ENCODE measurements at regions not wholly inside any gene's neighbourhood (a gene's known extent, or its start where the extent isn't known, plus 50 kb on each side); places are given as distances from the start of the nearest gene placed in this dataset.
A peak's percentile ranks its signal among the peaks of the same experiment; 100 is the strongest.
"Not testable (repeated sequence)": the region's sequence is repeated elsewhere in the genome, so short reads cannot be mapped to it uniquely, and the experiment has no call there.

DNA sequence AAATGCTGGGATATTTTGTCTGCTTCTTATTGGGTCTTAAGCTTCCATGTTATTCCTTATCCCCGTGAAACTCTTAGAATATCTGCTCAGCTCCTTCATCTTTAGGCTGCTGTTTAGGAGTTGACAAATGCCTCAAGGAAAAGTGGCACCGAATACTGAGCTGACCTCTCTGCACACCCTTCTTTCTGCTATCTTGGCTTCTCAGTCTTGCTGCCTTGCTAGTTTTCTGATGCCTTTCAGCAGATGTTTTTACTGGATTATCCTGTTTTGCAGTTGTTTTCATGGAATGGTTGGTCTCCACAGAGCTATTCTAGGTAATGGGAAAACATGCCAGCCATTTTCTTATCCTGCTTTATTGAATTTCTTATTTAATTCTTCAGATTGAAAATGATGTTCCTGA is 86.3 kb downstream of the GYPE start:
- in situ Hi-C loops (cut with HindIII; ENCODE audit: low sequenced_read_pairs): no loop called here
- DNase-seq (ENCODE audit: low spot score): no peak

DNA sequence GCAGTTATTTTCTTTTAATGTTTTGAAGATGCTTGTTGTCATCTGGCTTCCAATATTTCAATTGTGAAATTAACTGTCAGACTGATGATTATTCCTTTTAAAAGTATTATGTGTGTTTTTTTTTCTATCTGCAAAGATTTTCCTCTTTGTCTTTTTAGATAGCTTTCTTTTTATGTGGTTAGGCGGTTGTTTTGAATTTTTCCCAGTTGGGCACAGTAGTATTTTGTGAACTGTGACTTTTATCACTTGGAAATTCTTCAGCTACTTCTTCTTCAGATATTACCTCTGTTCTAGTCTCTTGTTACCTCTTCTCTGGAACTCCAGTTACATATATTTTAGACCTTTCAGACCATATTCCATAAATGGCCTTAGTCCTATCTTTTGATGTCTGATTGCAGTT is 87.5 kb downstream of the GYPE start:
- DNase-seq (ENCODE audit: low spot score); in situ Hi-C loops (cut with HindIII; ENCODE audit: low sequenced_read_pairs): not testable (repeated sequence)

DNA sequence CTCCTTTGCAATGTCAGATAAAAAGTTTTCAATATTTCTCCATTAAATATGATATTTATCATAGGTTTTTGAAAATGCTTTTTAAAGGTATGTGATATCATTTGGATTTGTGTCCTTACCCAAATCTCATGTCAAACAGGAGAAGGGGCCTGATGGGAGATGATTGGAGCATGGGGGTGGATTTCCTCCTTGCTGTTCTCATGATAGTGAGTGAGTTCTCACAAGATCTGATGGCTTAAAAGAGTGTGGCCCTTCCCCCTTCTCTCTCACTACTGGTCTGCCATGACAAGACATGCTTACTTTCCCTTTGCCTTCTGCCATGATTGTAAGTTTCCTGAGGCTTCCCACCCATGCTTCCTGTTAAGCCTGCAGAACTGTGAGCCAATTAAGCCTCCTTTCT is 90.0 kb downstream of the GYPE start:
- DNase-seq (ENCODE audit: low spot score); in situ Hi-C loops (cut with HindIII; ENCODE audit: low sequenced_read_pairs): not testable (repeated sequence)

DNA sequence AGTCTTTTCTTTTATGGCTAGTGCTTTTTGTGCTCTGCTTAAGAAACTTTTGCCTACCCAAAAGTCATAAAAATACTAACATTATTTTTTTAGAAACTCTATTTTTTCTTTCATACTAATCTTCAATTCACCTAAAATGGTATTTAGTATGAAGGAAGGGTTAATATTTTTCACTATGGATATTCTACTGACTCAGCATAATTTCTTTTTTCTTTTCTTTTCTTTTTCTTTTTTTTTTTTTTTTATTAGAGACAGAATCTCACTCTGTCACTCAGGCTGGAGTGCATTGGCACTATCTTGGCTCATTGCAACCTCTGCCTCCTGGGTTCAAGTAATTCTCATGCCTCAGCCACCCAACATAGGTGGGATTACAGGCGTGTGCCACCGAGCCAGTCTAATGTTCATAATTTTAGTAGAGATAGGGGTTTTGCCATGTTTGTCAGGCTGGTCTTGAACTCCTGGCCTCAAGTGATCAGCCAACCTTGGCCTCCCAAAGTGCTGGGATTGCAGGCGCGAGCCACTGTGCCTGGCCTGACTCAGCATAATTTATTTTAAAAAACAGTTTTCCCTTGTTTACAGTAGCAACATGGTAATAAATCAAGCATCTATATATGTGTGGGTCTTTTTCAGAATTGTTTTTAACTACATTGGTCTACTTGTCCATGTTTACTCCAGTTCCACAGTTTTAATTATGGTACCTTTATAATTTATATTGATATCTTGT is 91.8 kb downstream of the GYPE start:
- in situ Hi-C loops (cut with HindIII; ENCODE audit: low sequenced_read_pairs); DNase-seq (ENCODE audit: low spot score): not testable (repeated sequence)

DNA sequence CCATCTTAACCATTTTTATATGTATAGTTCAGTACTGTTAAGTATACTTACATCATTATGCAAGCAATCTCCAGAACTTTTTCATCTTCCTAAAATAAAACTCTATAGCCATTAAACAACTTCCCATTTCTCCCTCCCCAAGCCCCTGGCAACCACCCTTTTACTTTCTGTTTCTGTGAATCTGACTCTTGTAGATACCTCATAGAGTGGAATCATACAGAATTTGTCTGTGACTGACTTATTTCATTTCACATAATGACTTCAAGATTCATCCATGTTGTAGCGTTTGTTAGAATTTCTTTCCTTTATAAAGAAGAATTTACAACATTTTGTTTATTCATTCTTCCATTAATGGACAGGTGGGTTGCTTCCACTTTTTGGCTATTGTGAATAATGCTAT is 91.2 kb upstream of the FREM3 start:
- in situ Hi-C loops (cut with HindIII; ENCODE audit: low sequenced_read_pairs); DNase-seq (ENCODE audit: low spot score): not testable (repeated sequence)

DNA sequence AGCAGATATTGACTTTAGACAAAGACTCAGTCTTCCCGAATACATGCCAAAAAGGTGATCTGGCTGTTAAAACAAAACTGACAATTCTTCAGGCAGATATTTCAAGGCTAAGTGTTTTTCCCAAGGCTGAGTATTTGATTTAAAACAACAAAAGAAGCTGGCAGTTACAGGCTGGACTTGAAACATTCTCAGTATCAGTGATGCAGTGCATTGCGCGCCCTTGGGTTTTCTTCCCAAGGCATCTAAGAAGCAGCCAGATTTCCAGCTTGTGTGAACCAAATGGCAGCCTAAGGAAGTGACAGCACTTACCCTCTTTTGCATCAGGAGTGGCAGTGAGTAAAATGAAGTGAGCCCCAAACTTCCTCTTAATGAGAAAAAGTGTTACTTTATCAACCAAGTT is 90.0 kb upstream of the FREM3 start:
- DNase-seq (ENCODE audit: low spot score); in situ Hi-C loops (cut with HindIII; ENCODE audit: low sequenced_read_pairs): not testable (repeated sequence)

DNA sequence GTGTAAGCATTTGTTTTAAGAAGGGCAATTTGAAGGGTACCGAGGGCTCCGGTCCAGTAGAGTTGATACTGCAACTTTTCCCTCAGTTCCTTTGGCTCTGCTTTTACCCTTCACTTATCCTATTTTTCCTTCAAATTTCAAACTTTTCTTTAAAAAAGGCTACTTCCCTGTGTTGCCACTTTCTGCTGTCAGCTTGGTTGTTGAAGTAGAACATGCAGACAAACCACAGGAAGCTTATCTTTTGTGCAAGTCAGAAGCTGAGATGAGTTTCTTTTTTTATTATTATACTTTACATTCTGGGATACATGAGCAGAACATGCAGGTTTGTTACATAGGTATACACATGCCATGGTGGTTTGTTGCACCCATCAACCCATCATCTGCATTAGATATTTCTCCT is 89.1 kb upstream of the FREM3 start:
- in situ Hi-C loops (cut with HindIII; ENCODE audit: low sequenced_read_pairs); DNase-seq (ENCODE audit: low spot score): not testable (repeated sequence)

DNA sequence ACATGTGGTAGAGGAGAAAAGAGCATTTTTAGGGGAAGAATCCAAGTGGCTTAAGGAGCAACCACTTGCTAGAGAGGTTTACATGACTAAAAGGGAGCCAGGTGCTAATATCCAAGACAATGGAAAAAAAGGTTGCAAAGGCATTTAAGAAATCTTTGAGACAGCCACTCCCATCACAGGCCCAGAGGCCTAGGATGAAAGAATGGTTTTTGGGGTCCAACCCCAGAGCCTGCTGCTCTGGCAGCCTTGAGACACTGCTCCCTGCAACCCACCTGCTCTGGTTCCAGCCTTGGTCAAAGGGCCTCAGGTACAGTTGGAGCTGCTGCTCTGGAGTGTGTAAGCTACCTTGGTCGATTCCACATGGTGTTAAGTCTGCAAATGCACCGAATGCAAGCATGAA is 84.1 kb upstream of the FREM3 start:
- in situ Hi-C loops (cut with HindIII; ENCODE audit: low sequenced_read_pairs): no loop called here
- DNase-seq (ENCODE audit: low spot score): no peak

DNA sequence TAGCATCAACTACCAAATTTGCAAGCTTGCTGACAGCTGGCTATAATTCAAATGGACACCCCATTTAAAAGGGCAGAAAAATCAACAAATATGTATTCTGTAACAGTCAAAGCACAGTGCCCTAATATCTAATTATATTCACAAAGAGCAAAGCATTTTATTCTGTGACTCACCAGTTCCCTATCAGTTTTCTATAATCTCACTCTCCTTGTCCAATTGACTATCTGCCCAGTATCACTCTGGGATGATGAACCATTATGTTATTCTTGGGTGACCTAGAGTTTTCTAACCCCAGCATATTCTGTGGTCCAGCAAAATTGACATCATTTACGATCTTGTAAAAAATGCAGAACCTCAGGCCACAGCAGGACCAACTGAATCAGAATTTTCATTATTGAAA is 82.0 kb upstream of the FREM3 start:
- no peak for DNase-seq (ENCODE audit: low spot score)
- in situ Hi-C loops (cut with HindIII; ENCODE audit: low sequenced_read_pairs): no loop called here

DNA sequence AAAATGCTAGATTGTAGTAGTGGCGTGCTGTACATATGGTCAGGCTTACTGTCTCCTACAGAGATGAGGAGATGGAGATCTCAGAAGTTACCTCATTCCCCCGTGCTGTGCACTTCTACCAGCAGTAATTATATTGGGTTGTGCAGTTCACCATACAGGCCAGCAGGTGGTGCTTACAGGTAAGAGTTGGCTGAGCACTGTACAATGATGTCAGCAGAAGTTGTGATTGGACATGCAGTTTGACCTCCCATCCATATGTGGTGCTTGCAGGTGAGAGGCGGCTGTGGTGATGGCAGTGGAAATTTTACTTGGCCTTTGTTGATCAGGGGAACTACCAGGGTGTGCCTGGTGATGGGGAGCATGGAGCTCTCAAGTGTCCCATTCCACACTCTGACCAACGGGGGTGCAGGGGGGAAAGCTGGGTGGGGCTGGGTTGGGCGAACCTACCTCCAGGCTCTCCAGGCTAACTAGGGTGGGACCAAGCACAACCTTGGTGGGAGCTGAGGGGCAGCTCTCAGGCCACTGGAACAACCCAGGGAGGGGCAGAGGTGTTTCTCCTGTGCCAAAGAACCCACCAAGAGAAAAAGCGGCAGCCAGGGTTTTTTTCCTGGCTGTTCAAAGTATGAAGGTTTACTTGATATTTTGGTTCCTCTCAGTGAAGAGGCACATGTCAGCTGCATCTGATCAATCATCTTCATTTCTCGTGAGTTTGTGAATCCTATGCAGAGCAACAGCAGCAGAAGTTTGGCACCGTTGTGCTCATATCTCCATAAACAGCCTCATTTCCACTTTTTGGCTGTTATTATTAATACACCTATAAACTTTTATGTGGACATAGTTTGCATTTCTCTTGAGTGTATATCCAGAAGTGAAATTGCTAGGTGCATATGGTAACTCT is 73.8 kb upstream of the FREM3 start:
- DNase-seq (ENCODE audit: low spot score): peak; percentile 13
- in situ Hi-C loops (cut with HindIII; ENCODE audit: low sequenced_read_pairs): no loop called here

DNA sequence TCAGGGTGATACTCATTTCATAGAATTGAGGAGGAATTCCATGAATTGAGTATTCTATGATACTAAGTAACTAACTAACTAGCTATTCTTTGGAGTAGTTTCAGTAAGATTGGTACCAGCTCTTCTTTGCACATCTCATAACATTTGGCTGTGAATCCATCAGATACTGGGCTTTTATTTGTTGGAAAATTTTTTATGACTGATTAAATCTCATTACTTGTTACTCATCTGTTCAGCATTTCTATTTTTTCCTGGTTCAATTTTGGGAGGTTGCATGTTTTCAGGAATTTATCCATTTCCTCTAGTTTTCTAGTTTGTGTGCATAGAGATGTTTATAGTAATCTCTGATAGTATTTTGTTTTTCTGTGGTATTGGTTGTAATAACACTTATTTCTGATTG is 70.8 kb upstream of the FREM3 start:
- DNase-seq (ENCODE audit: low spot score): no peak
- in situ Hi-C loops (cut with HindIII; ENCODE audit: low sequenced_read_pairs): no loop called here

DNA sequence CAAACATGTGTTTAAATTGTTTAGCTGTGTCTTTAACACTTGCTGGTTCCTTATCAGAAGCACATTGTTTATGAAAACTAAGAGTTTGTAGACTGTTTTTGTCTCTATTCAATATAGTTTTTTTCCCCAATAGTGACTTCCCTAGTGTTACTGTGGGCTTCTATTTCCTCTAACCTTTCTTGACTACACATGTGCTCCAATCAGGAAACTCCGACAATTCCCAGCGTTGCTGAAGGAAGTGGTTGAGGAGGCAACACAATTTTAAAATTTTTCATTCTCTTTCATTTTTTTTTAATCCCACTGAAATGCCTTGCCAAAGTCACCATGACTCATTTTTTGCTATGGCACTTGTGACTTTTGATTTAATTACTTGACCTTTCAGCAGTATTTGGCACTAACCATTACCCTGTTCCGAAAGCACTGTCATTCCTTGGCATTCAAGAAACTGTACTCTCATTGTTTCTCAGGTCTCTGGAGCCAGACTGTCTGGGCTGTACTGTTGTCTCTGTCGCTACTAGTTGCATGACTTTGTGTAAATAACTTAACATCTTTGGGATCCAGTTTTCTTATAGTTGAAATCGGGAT is 67.6 kb upstream of the FREM3 start:
- in situ Hi-C loops (cut with HindIII; ENCODE audit: low sequenced_read_pairs): no loop called here
- no peak for DNase-seq (ENCODE audit: low spot score)

DNA sequence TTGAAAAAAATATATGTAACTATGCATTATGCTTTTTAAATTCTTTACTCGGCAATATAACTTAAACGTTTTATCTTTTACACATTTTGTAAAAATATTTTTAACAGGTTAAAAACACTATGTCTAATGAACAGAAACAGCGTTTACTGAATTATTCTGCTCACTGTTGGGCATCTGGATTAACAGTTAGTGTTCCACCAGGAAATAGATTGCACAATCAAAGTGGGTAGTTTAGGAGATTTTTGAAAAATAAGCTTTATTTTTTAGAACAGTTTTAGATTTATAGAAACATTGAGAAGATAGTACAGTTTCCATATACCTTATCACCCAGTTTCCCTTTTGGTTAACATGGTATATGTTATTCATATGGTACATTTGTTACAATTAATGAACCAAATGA is 63.1 kb upstream of the FREM3 start:
- in situ Hi-C loops (cut with HindIII; ENCODE audit: low sequenced_read_pairs): no loop called here
- no peak for DNase-seq (ENCODE audit: low spot score)

DNA sequence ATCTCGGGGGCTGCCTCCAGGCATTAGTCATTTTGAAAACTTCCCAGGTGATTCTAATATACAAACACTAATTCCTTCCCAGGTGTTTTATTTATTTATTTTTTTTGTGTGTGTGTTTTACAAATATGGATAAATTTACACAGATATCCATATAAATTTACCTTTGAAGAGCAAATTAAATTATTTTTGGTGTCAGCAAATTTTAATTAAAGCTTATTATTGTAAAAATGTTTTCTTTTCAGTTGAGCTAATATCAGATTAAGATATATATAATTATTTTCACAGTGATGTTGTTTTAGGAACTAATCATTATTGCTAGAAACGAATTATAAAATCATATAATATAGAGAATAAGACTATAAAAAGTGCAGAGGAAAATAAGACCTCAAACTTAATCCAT is 62.0 kb upstream of the FREM3 start:
- in situ Hi-C loops (cut with HindIII; ENCODE audit: low sequenced_read_pairs): no loop called here
- no peak for DNase-seq (ENCODE audit: low spot score)

All from G401 (cell line).